GM12878 (cell line): ENCODE measurements at regions not wholly inside any gene's neighbourhood (a gene's known extent, or its start where the extent isn't known, plus 50 kb on each side); places are given as distances from the start of the nearest gene placed in this dataset.

ENCODE experiments used
- ATAC-seq: fragments of 200-7000 bp; cut with Tn5 transposase; 3 replicates; pipeline ENCODE4 v1.9.1; 2020; ENCODE audit warnings: mild to moderate bottlenecking, moderate library complexity
- BruUV-seq: library from RNA; stranded (reverse); fragments of 400-500 nt; replicated peaks from 2 replicates; lab custom pipeline; 2021; lab: Mats Ljungman, UMichigan
- CTCF ChIA-PET: fragments of 300-600 bp; sonication (Branson Sonifier 250); formaldehyde crosslinking; extraction: SDS; loops from one replicate; lab custom pipeline; 2021; ENCODE audit warnings: inconsistent platforms; lab: Yijun Ruan, JAX
- POLR2A ChIA-PET: fragments of 350-600 bp; formaldehyde crosslinking; extraction: SDS; loops from one replicate; lab custom pipeline; 2021; ENCODE audit warnings: inconsistent platforms; lab: Charles Lee
- RAD21 ChIA-PET: fragments of 300-600 bp; sonication (Branson Sonifier 250); formaldehyde crosslinking; loops from one replicate; lab custom pipeline; 2023; ENCODE audit warnings: antibody characterized with exemption; ENCODE audit not compliant: unreplicated experiment; lab: Charles Lee
- SMC1A ChIA-PET: fragments of 300-600 bp; sonication (Branson Sonifier 250); formaldehyde crosslinking; loops from one replicate; lab custom pipeline; 2023; ENCODE audit not compliant: unreplicated experiment, uncharacterized antibody; lab: Charles Lee
- DNase-seq: peaks from one replicate; pipeline ENCODE4 v3.0.0-alpha.2; 2011; ENCODE audit warnings: low read depth, low spot score
- FAIRE-seq: peaks from 3 replicates; lab custom pipeline; 2011; peaks lifted over from hg19 to GRCh38; lab: Jason Lieb, UNC
- H2AFZ ChIP-seq: 2 replicates; pipeline ENCODE4 v1.6.0; 2011; ENCODE audit warnings: low read depth, low read length, control low read depth; ENCODE audit not compliant: control insufficient read depth
- H3K27ac ChIP-seq: 2 replicates; pipeline ENCODE4 v1.5.1; 2011; ENCODE audit warnings: control low read depth; ENCODE audit not compliant: control insufficient read depth, insufficient read depth
- H3K27me3 ChIP-seq, 2 experiments: replicated peaks in 1 of 2; 2 replicates each; pipeline versions ENCODE4 v1.6.0 to v1.6.1; 2011; ENCODE audit warnings: low read length in 1 of 2; ENCODE audit not compliant: control insufficient read depth in 2 of 2, insufficient read depth in 2 of 2
- H3K36me3 ChIP-seq, 2 experiments: 2 replicates each; pipeline ENCODE4 v1.5.1; 2011; ENCODE audit warnings: low read length in 1 of 2; ENCODE audit not compliant: control insufficient read depth in 2 of 2, insufficient read depth in 2 of 2
- H3K4me1 ChIP-seq: 2 replicates; pipeline ENCODE4 v1.6.1; 2011; ENCODE audit warnings: mild to moderate bottlenecking, low read length, moderate library complexity, mixed read lengths; ENCODE audit not compliant: control insufficient read depth, insufficient read depth
- H3K4me2 ChIP-seq: 2 replicates; pipeline ENCODE4 v1.6.0; 2011; ENCODE audit warnings: control low read depth; ENCODE audit not compliant: control insufficient read depth, insufficient read depth
- H3K4me3 ChIP-seq: fragments of 200-600 bp; sonication (generic); 2 replicates; pipeline ENCODE4 v1.5.1; 2016
- H3K79me2 ChIP-seq: 2 replicates; pipeline ENCODE4 v1.6.0; 2011; ENCODE audit warnings: low read length; ENCODE audit not compliant: control insufficient read depth, insufficient read depth
- H3K9ac ChIP-seq: 2 replicates; pipeline ENCODE4 v1.8.0; 2011; ENCODE audit warnings: low read length, control low read depth, mixed read lengths; ENCODE audit not compliant: control insufficient read depth, insufficient read depth
- H3K9me3 ChIP-seq: replicated peaks from 3 replicates; pipeline ENCODE4 v1.5.1; 2011; ENCODE audit warnings: mild to moderate bottlenecking, low read length; ENCODE audit not compliant: control insufficient read depth, insufficient read depth
- H4K20me1 ChIP-seq: 2 replicates; pipeline ENCODE4 v1.6.0; 2011; ENCODE audit not compliant: control insufficient read depth, insufficient read depth
- CEBPB ChIP-seq, 2 experiments: fragments of 150-350 bp in 1 of 2; IDR thresholded peaks; 2 replicates each; pipeline ENCODE4 v1.6.1; 2012 to 2014; ENCODE audit warnings: low read depth in 2 of 2, low read length in 2 of 2, borderline replicate concordance in 1 of 2, inconsistent platforms in 1 of 2
- CHD4 ChIP-seq: fragments of 200-600 bp; sonication (generic); IDR thresholded peaks from 2 replicates; pipeline ENCODE4 v1.6.1; 2016; ENCODE audit warnings: mild to moderate bottlenecking
- CUX1 ChIP-seq: IDR thresholded peaks from 2 replicates; pipeline ENCODE4 v1.6.1; 2012; ENCODE audit warnings: improper control_type of control experiment, low read depth, low read length; ENCODE audit not compliant: insufficient replicate concordance
- DPF2 ChIP-seq: fragments of 450-650 bp; IDR thresholded peaks from 2 replicates; pipeline ENCODE4 v1.6.1; 2017; ENCODE audit warnings: mild to moderate bottlenecking
- EZH2 ChIP-seq: IDR thresholded peaks from 2 replicates; pipeline ENCODE4 v1.6.1; 2012; ENCODE audit warnings: low read depth, mild to moderate bottlenecking, control low read depth, inconsistent platforms, low read length, borderline replicate concordance; ENCODE audit not compliant: control insufficient read depth
- GABPA ChIP-seq: IDR thresholded peaks from 2 replicates; pipeline ENCODE4 v1.6.1; 2014; ENCODE audit warnings: antibody characterized with exemption, low read depth, mild to moderate bottlenecking, inconsistent platforms
- IKZF2 ChIP-seq, 2 experiments: fragments of 450-650 bp; IDR thresholded peaks; 2 replicates each; pipeline ENCODE4 v1.6.1; 2017; ENCODE audit warnings: mild to moderate bottlenecking in 2 of 2, moderate library complexity in 2 of 2
- JUNB ChIP-seq: IDR thresholded peaks from 2 replicates; pipeline ENCODE4 v1.6.1; 2016; ENCODE audit warnings: antibody characterized with exemption, mild to moderate bottlenecking
- JUND ChIP-seq: IDR thresholded peaks from 2 replicates; pipeline ENCODE4 v1.6.1; 2012; ENCODE audit warnings: low read depth, mild to moderate bottlenecking, low read length, improper control_type of control experiment, moderate library complexity
- KDM1A ChIP-seq: fragments of 200-600 bp; sonication (generic); IDR thresholded peaks from 2 replicates; pipeline ENCODE4 v1.6.1; 2016; ENCODE audit warnings: borderline replicate concordance
- LARP7 ChIP-seq: fragments of 450-650 bp; IDR thresholded peaks from 2 replicates; pipeline ENCODE4 v1.6.1; 2017; ENCODE audit warnings: mild to moderate bottlenecking
- NFYA ChIP-seq: IDR thresholded peaks from 2 replicates; pipeline ENCODE4 v1.6.1; 2011; ENCODE audit warnings: low read depth, mild to moderate bottlenecking, low read length, improper control_type of control experiment, borderline replicate concordance
- PML ChIP-seq: IDR thresholded peaks from 2 replicates; pipeline ENCODE4 v1.6.1; 2012; ENCODE audit warnings: low read length, inconsistent platforms
- RAD51 ChIP-seq: fragments of 450-650 bp; IDR thresholded peaks from 2 replicates; pipeline ENCODE4 v1.6.1; 2016; ENCODE audit warnings: moderate library complexity, mild to moderate bottlenecking, inconsistent platforms
- RB1 ChIP-seq: fragments of 450-650 bp; formaldehyde crosslinking; IDR thresholded peaks from 2 replicates; pipeline ENCODE4 v1.6.1; 2017; ENCODE audit warnings: mild to moderate bottlenecking, borderline replicate concordance
- STAT1 ChIP-seq: fragments of 450-650 bp; conservative IDR thresholded peaks from 2 replicates; pipeline ENCODE4 v1.6.1; 2014; ENCODE audit warnings: antibody characterized with exemption, mild to moderate bottlenecking
- USF2 ChIP-seq: IDR thresholded peaks from 2 replicates; pipeline ENCODE4 v1.6.1; 2011; ENCODE audit warnings: low read depth, low read length, improper control_type of control experiment, borderline replicate concordance
- ZNF274 ChIP-seq: IDR thresholded peaks from one replicate; pipeline ENCODE4 v1.8.0; 2011; ENCODE audit not compliant: insufficient read length, insufficient read depth
- ZNF622 ChIP-seq: fragments of 450-650 bp; IDR thresholded peaks from 2 replicates; pipeline ENCODE4 v1.6.1; 2017; ENCODE audit warnings: mild to moderate bottlenecking, inconsistent platforms
- ZSCAN29 ChIP-seq: fragments of 450-650 bp; IDR thresholded peaks from 2 replicates; pipeline ENCODE4 v1.6.1; 2017; ENCODE audit warnings: mild to moderate bottlenecking, moderate library complexity
- WGBS: methylation state at CpG from one replicate; pipeline ENCODE4 v1.1.6; 2016; ENCODE audit warnings: low lambda C conversion rate; ENCODE audit not compliant: insufficient replicate concordance, insufficient coverage; ENCODE audit errors: missing lambda C conversion rate; 5-methylcytosine and 5-hydroxymethylcytosine counted together
- in situ Hi-C: fragments of 300-500 bp; cut with MboI; formaldehyde crosslinking; loops from 9 replicates; pipeline ENCODE4 v1.14.3; 2018; ENCODE audit warnings: mixed read lengths
- intact Hi-C: fragments of 100-400 bp; cut with micrococcal nuclease; formaldehyde crosslinking; loops from one replicate; pipeline ENCODE4 v1.14.2; 2022; ENCODE audit not compliant: unreplicated experiment

DNA sequence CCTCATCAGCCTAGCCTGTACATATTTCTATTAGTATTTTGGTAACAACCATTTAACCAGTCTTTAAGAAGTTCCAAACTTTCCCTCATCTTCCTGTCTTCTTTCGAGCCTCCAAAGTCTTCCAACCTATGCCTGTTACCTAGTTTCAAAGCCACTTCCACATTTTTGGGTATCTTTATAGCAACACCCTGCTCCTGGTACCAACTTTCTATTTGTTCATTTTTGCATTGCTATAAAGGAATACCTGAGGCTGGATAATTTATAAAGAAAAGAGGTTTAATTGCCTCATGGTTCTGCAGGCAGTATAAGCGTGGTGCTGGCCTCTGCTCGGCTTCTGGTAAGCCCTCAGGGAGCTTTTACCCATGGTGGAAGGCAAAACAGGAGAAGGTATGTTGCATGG lies 578.8 kb upstream of the AUTS2 start:
- Histone ChIP-seq H3K27ac (no peak overlapping the region), H4K20me1 (no peaks in the 10 kb centered on the region), H3K9ac (no peak overlapping the region)
- SMC1A ChIA-PET, result no interaction called here
- in situ Hi-C loops, result no loop called here
- FAIRE-seq, result no peak
- 0% methylated on average over 3 of the region's 3 CpGs for WGBS
- TF ChIP-seq NFYA (no peak), CUX1 (no peak), CEBPB (IDR thresholded peaks at IDR 0.05; ENCODE audit: borderline replicate concordance in 1 of 2, low read depth in 2 of 2, low read length in 2 of 2) (no peak), LARP7 (no peak), IKZF2 (IDR thresholded peaks at IDR 0.05) (no peak), USF2 (no peak), PML (no peak), ZSCAN29 (no peak), JUND (no peak), KDM1A (no peak), ZNF622 (no peak), DPF2 (no peak), RB1 (no peak), EZH2 (no peak), GABPA (no peak), STAT1 (no peak), JUNB (no peak), RAD51 (no peak), ZNF274 (no peak), CHD4 (no peak)
- TF ChIP-seq, all 136 proteins: peak for 0
- Histone ChIP-seq H3K79me2 (no peaks in the 10 kb centered on the region), H2AFZ (no peak overlapping the region), H3K9me3 (no peaks in the 10 kb centered on the region), H3K4me2 (no peak overlapping the region), H3K4me3 (no peak overlapping the region), H3K36me3 (no peaks in the 10 kb centered on the region), H3K4me1 (no peaks in the 10 kb centered on the region), H3K27me3 (no peaks in the 10 kb centered on the region)
- POLR2A ChIA-PET, result no interaction called here
- DNase-seq, result no peak
- CTCF ChIA-PET, result no interaction called here
- no peak for ATAC-seq
- BruUV-seq, result no TSS peak
- RAD21 ChIA-PET, result no interaction called here
- intact Hi-C loops, result no loop called here
